ENCODE measurements at regions not wholly inside any gene's neighbourhood (a gene's known extent, or its start where the extent isn't known, plus 50 kb on each side); places are given as distances from the start of the nearest gene placed in this dataset.

GRCh38 chr5:172583931-172584511 lies 57.0 kb upstream of the NEURL1B start:
- TF ChIP-seq CTCF (IDR thresholded peaks at IDR 0.05; ENCODE audit: control extremely low read depth in 1 of 3, insufficient read depth in 1 of 3, low read depth in 1 of 3, low read length in 3 of 3) (no peak), MAX (IDR thresholded peaks at IDR 0.05) (no peak), POLR2AphosphoS5 (IDR thresholded peaks at IDR 0.05; ENCODE audit: low read depth, low read length) (no peak), POLR2A (IDR thresholded peaks at IDR 0.05; ENCODE audit: control extremely low read depth in 1 of 2, low read depth in 2 of 2, low read length in 2 of 2) (no peak), TCF12 (IDR thresholded peaks at IDR 0.05; ENCODE audit: low read depth, low read length) (no peak), EP300 (IDR thresholded peaks at IDR 0.05; ENCODE audit: borderline replicate concordance in 1 of 2, low read depth in 2 of 2, low read length in 2 of 2) (no peak), RXRA (IDR thresholded peaks at IDR 0.05; ENCODE audit: insufficient read depth, low read depth, low read length) (no peak), KDM5A (IDR thresholded peaks at IDR 0.05; ENCODE audit: low read length) (no peak)

Measured in H1 (cell line).